ENCODE measurements at regions not wholly inside any gene's neighbourhood (a gene's known extent, or its start where the extent isn't known, plus 50 kb on each side); places are given as distances from the start of the nearest gene placed in this dataset.

GRCh38 chr14:28949503-28949902, 182.9 kb downstream of the FOXG1 start:
- TF ChIP-seq CTCF (conservative IDR thresholded peaks at IDR 0.05 in 1 of 2, IDR thresholded peaks at IDR 0.05 in 1 of 2; ENCODE audit: extremely low read depth in 1 of 2, insufficient read depth in 1 of 2, low read depth in 1 of 2, low read length in 2 of 2) (no peak), EZH2 (IDR thresholded peaks at IDR 0.05; ENCODE audit: borderline replicate concordance, low read length) (no peak)
